Activated T-cell treated with anti-CD3 and anti-CD28 coated beads for 48 hours (primary cell): ENCODE measurements at regions not wholly inside any gene's neighbourhood (a gene's known extent, or its start where the extent isn't known, plus 50 kb on each side); places are given as distances from the start of the nearest gene placed in this dataset.
"Not testable (repeated sequence)": the region's sequence is repeated elsewhere in the genome, so short reads cannot be mapped to it uniquely, and the experiment has no call there.

Experiments
- DNase-seq: peaks from one replicate; pipeline ENCODE4 v3.0.0-alpha.2; 2020; ENCODE audit warnings: low read depth

DNA sequence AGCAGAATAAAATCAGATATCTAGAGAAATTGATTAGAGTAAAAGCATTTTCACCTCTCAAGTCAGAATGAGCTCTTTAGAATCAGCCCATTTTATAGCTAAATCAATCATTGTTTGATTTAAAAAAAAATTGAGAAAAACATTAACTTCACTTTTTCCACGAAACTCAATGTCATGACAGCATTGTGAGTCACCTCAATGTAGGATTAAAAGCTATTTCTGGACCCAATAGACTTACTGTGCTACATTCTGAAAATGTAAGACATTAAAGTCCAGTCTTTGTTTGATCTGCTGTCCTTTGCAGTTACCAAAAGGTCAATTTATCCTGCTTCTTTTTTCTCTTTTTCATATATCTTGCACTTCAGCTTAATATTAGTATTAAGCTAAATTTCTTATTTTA lies 519.4 kb upstream of the ZNF337 start:
- no peak for DNase-seq

- no peak for DNase-seq
These were observed 518.3 kb upstream of the ZNF337 start for GRCh38 chr20:26214991-26215390.

GRCh38 chr20:26209171-26209941 lies 512.7 kb upstream of the ZNF337 start:
- peak; percentile 5 for DNase-seq

DNA sequence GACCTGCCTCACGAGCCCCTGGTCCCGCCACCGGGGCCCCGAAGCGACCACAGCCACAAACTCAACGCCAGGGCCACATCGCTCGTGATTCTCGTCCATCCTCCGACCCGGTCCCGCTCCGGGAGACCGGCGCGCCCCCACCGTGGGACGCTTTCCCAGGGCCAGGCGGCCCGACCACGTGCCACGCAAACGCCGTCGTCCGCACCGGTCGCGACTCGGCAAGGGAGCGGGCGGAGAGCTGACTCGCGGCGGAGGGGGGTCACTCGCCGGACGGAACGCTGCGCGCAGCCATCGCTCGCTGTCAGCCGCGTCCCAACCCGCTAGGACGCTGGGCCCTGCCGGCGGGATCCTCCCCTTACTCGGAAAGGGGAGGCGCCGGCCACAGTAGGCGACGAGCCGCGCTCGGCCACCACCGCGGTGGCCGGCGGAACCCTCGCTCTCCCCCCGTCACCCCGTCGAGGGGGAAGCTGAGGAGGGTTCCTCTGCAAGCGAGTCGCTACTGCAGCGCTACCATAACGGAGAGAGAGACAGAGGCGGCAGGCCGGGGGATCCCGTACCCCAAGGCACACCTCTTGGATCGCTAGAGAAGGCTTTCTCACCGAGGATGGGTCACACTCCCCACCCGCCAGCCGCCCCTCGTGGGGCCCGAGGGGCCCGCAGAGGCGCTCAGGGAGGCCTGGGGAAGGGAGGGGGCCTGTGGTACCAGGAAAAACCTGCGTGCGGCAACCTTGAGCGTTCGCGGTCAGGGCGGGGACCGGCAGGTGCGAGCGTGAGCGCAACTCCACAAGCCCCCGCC lies 511.8 kb upstream of the ZNF337 start:
- DNase-seq = peak; percentile 21

GRCh38 chr20:26207967-26208295 lies 511.3 kb upstream of the ZNF337 start:
- peak; percentile 4 for DNase-seq

DNA sequence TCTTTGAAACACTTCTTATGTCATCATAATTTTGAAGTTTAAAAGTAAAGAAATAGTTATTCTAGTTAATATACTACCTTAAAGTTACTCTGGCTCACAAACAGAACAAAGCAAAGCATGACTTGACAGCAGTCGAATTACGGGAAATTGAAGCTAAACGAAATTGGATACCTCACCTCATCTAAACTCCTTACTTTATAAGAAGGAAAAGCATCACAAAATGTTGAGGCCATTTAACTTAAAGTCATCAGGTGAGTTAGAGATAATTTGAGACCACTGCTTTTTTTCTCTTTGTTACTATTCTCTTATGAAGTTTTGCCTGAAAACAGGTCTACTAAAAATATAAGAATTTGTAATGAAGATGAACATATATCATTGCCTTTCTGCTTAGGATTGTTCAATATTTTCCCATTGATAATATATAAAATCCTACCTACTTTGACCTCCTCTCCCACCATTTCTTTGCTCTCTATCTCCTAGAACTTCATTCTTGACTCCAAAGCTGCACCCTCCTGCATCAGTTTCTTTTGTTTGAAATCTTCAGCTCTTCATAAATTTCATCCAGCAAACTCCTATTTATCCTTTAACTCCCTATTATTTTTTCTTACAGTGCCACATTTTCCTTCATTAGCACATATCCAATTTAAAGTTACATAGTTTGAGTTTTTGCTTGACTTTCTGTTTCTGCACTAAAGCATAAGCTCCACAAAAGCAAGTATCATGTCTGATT lies 510.7 kb upstream of the ZNF337 start:
- DNase-seq = no peak

DNA sequence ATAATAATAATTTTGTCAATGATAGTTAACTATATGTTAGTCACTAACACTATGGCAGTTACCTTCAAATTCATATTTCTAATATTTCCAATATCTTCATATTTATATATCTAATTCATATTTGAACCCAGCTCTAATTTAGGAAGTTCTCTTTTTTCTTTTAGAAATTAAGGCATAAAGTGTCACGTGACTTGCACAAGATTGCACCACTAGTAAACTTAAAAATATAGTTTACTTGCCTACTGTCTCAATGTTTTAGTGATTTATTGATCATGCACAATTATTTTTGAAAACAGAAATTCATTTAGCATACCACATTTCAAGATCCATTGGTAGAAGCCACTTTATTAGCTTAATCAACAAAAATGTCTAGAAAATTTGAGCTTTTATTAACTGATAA lies 508.7 kb upstream of the ZNF337 start:
- DNase-seq = no peak

GRCh38 chr20:26201026-26201425 lies 504.4 kb upstream of the ZNF337 start:
- not testable (repeated sequence) for DNase-seq

DNA sequence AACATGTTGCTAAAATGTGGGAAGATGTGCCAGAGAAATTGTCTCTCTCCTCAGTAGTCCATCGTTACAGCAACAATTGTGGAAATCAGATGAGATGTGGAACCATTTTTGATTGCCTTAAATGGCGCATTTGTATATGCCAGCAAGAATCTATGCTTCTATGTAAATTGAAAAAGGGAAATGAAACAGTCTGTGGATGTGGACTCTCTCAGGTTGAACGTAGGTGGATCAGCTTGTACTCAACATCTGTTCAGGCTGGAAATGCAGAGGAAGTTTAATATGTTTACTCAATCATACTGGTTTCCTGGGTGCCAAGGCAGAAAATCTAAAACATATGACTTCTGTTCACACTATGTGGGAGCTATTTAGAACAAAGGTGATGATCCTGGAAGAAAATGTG lies 490.7 kb upstream of the ZNF337 start:
- not testable (repeated sequence) for DNase-seq

DNA sequence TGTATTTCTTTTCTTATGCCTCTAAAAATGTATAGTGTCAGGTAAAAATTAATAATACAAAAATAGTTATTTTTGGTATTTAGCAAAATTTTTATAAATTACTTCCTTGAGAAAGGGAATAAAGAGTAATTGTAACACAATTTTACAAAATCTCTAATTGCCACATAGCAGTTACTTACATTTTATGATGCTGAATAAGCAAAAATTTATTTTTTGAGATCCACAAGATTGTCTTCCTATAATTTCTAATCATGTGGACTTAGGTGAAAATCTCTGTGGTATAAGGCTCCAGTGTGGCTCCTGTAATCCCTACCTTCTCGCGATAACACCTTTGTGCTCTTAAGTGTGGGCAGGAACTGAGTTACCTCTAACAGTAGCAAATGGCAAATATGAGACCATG lies 487.1 kb upstream of the ZNF337 start:
- not testable (repeated sequence) for DNase-seq

DNA sequence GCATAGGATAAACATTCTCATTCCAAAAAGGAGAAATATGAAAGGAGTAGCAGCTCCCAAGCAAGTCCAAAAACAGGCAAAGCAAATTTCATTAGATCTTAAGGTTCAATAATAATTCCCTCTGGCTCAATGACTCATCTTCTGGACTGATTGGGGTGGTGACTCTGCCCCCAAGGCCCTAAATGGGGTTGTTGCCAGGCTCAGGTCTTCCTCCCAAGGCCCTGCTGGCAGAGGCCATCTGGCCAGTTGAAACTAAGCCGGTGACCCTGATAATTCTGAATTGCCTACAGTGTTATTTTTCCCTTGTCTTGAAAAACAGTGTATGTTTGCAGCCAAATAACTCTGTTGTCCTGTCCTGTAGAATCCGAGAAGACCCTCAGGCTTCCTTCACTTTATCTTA lies 484.7 kb upstream of the ZNF337 start:
- not testable (repeated sequence) for DNase-seq

- DNase-seq = not testable (repeated sequence)
These were observed 475.2 kb upstream of the ZNF337 start for GRCh38 chr20:26171875-26172274.

- no peak for DNase-seq
These were observed 472.9 kb upstream of the ZNF337 start for GRCh38 chr20:26169506-26169905.

DNA sequence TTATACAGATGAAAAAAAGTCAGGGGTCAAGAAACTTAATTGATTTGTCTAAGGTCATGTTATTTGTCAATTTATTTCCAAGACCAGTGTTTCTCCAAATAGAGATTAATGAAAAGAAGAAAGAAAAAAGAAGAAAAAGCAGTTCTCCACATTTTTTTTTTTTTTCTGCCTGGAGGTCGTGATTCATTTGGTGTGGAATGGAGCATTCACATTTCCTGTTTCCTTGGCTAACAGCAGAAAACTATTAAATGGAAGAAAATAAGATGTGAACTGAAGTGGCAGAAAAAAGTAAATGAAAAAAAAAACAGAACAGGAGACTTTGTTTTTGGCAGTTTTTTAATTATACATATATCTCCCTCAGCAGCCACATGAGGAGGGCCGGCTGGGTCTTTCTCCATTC lies 470.8 kb upstream of the ZNF337 start:
- DNase-seq = no peak

GRCh38 chr20:26163890-26164289 lies 467.2 kb upstream of the ZNF337 start:
- no peak for DNase-seq

- not testable (repeated sequence) for DNase-seq
These were observed 466.5 kb upstream of the ZNF337 start for GRCh38 chr20:26163151-26163550.

DNA sequence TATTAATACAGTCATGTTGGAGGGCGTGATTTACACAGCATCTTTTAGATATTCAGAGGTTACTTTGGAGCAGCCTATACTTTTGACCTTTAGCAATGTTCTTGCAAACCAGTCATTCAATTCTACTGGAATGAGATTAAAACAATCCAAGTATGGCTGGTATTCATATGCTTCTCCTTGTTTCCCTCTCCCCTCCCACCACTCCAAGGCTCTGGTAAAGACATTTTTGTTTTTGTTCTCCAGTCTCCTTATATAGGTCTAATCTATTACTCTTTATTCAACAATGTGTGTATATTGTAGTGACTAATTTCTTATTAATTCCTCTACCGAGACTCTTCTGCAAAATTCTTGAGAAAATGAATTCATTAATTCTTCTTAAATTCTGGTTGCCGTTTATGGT lies 465.1 kb upstream of the ZNF337 start:
- DNase-seq = not testable (repeated sequence)

GRCh38 chr20:26160916-26161315 lies 464.3 kb upstream of the ZNF337 start:
- not testable (repeated sequence) for DNase-seq

DNA sequence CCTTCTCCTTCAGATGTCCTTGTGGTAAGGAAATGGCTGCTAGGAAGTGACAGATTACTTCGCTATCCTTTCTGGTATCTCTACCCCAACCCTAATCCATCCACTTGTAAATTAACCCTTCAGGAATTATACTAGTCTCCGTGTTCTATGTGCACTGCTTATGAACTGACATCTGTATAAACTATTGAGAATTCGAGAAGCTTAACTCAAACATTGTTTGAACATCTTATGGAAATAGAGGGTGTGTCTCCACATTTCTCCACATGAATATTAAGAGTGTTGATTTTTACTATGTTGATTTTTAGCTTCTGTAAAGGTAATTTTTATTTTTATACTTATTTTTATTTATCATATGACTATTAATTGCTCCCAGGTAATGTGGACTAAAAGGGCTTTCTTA lies 457.6 kb upstream of the ZNF337 start:
- DNase-seq = no peak

GRCh38 chr20:26135325-26136110 lies 438.9 kb upstream of the ZNF337 start:
- DNase-seq = no peak

DNA sequence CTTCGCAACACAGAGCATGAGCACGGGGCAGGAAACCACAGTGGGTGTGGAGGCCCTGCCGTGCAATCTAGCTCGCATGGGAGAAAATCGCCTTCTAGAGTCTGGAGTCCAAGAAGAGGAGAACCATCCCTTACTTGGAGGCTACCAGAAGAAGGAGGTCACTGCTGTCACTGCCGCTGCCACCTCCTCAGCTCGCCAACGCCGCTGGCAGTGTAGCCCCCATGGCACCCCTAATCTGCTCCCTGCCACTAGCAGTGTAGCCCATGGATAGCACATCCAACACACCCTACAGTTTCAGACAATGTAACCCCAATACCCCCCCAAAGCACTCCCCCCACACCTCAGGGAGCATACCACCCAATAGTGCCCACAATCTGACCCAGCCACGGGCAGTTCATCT lies 438.0 kb upstream of the ZNF337 start:
- DNase-seq = no peak

GRCh38 chr20:26133794-26134193 lies 437.1 kb upstream of the ZNF337 start:
- not testable (repeated sequence) for DNase-seq
